HG03139 (cell line): ENCODE measurements at regions not wholly inside any gene's neighbourhood (a gene's known extent, or its start where the extent isn't known, plus 50 kb on each side); places are given as distances from the start of the nearest gene placed in this dataset.

Source experiments
- ATAC-seq: cut with Tn5 transposase; IDR thresholded peaks from one replicate; pipeline ENCODE4 v1.9.1; 2021; ENCODE audit not compliant: unreplicated experiment

GRCh38 chr3:137201066-137201465 lies 243.3 kb downstream of the IL20RB start:
- ATAC-seq = no peak

GRCh38 chr3:137202941-137203340 lies 245.2 kb downstream of the IL20RB start:
- ATAC-seq = no peak

GRCh38 chr3:137204409-137204808 lies 246.6 kb downstream of the IL20RB start:
- no peak for ATAC-seq

- no peak for ATAC-seq
Measured at GRCh38 chr3:137205394-137206045, 247.7 kb downstream of the IL20RB start.

- no peak for ATAC-seq
Measured at GRCh38 chr3:137207616-137208015, 249.8 kb downstream of the IL20RB start.

GRCh38 chr3:137217733-137218132 lies 259.9 kb downstream of the IL20RB start:
- no peak for ATAC-seq

- no peak for ATAC-seq
Measured at GRCh38 chr3:137219801-137220445, 262.1 kb downstream of the IL20RB start.

- ATAC-seq = no peak
Measured at GRCh38 chr3:137222736-137223225, 265.0 kb downstream of the IL20RB start.

- no peak for ATAC-seq
Measured at GRCh38 chr3:137224464-137224863, 266.7 kb downstream of the IL20RB start.

GRCh38 chr3:137242836-137243400 lies 285.1 kb downstream of the IL20RB start:
- no peak for ATAC-seq

- no peak for ATAC-seq
Measured at GRCh38 chr3:137246491-137246890, 288.7 kb downstream of the IL20RB start.

- ATAC-seq = no peak
Measured at GRCh38 chr3:137249311-137249940, 291.6 kb downstream of the IL20RB start.

GRCh38 chr3:137259089-137259488 lies 301.3 kb downstream of the IL20RB start:
- no peak for ATAC-seq

GRCh38 chr3:137259701-137260100 lies 301.9 kb downstream of the IL20RB start:
- ATAC-seq = no peak

GRCh38 chr3:137264071-137264820 lies 306.5 kb downstream of the IL20RB start:
- no peak for ATAC-seq

- no peak for ATAC-seq
Measured at GRCh38 chr3:137264843-137265330, 307.1 kb downstream of the IL20RB start.

GRCh38 chr3:137282871-137283270 lies 325.1 kb downstream of the IL20RB start:
- no peak for ATAC-seq

- ATAC-seq = no peak
Measured at GRCh38 chr3:137285924-137286323, 328.1 kb downstream of the IL20RB start.

GRCh38 chr3:137293086-137293485 lies 335.3 kb downstream of the IL20RB start:
- ATAC-seq = no peak

- ATAC-seq = no peak
Measured at GRCh38 chr3:137294139-137294538, 336.4 kb downstream of the IL20RB start.

GRCh38 chr3:137294839-137295238 lies 337.1 kb downstream of the IL20RB start:
- ATAC-seq = no peak
